Upper lobe of left lung (tissue), 6 donors: ENCODE measurements at regions not wholly inside any gene's neighbourhood (a gene's known extent, or its start where the extent isn't known, plus 50 kb on each side); places are given as distances from the start of the nearest gene placed in this dataset.

Source experiments
- ATAC-seq, 2 donors: fragments of 200-7000 bp; cut with Tn5 transposase; one replicate each; pipeline ENCODE4 v1.9.1; 2022; ENCODE audit warnings: mild to moderate bottlenecking in 2 of 2, moderate library complexity in 2 of 2; ENCODE audit not compliant: low FRiP score in 2 of 2
- DNase-seq, 2 donors: peaks; one replicate each; pipeline ENCODE4 v3.0.0-alpha.2; 2019 to 2020
- H3K27ac ChIP-seq, 4 donors: fragments of 200-600 bp; sonication (generic); one replicate each; pipeline ENCODE4 v1.5.1; 2016 to 2019
- H3K27me3 ChIP-seq, 4 donors: fragments of 200-600 bp; sonication (generic); one replicate each; pipeline ENCODE4 v1.5.1; 2017 to 2019
- H3K36me3 ChIP-seq, 4 donors: fragments of 200-600 bp; sonication (generic); one replicate each; pipeline ENCODE4 v1.5.1; 2016 to 2019
- H3K4me1 ChIP-seq, 4 donors: fragments of 200-600 bp; sonication (generic); one replicate each; pipeline ENCODE4 v1.5.1; 2018 to 2019
- H3K4me3 ChIP-seq, 4 donors: fragments of 200-600 bp; sonication (generic); one replicate each; pipeline ENCODE4 v1.5.1; 2017 to 2019; ENCODE audit warnings: mild to moderate bottlenecking in 2 of 4, moderate library complexity in 1 of 4
- H3K9me3 ChIP-seq, 4 donors: fragments of 200-600 bp; sonication (generic); one replicate each; pipeline ENCODE4 v1.5.1; 2018 to 2019
- CTCF ChIP-seq, 6 experiments: fragments of 450-650 bp in 4 of 6; fragments of 200-600 bp in 2 of 6; sonication (generic) in 2 of 6; IDR thresholded peaks; one replicate each; pipeline ENCODE4 v1.5.1; 2016 to 2019; ENCODE audit warnings: antibody characterized with exemption in 6 of 6
- EP300 ChIP-seq, 4 donors: sonication (generic); formaldehyde crosslinking; IDR thresholded peaks; one replicate each; pipeline ENCODE4 v1.5.1; 2017; ENCODE audit warnings: antibody characterized with exemption in 4 of 4, control low read depth in 2 of 4
- POLR2A ChIP-seq, 4 donors: fragments of 450-650 bp; IDR thresholded peaks; one replicate each; pipeline ENCODE4 v1.5.1; 2016 to 2017; ENCODE audit warnings: antibody characterized with exemption in 4 of 4, mild to moderate bottlenecking in 2 of 4
- POLR2AphosphoS5 ChIP-seq, 2 donors: sonication (generic); formaldehyde crosslinking; IDR thresholded peaks; one replicate each; pipeline ENCODE4 v1.5.1; 2017; ENCODE audit warnings: antibody characterized with exemption in 2 of 2
- WGBS, 2 donors: methylation state at CpG; one replicate each; pipeline ENCODE4 v1.1.5; 2017 to 2018; 5-methylcytosine and 5-hydroxymethylcytosine counted together
- donor health status: DM: no; HTN: no; CAD: no; lungs with moderate emphysema.
- donor health status: DM: no; HTN: yes; CAD: no; lungs with severe emphysema.

GRCh38 chr5:145166110-145166509 lies 669.0 kb downstream of the PRELID2 start:
- no peak overlapping the region for H3K27ac ChIP-seq
- TF ChIP-seq EP300 (IDR thresholded peaks at IDR 0.05), result no peak
- no peak for TF ChIP-seq POLR2A (IDR thresholded peaks at IDR 0.05)
- TF ChIP-seq CTCF (IDR thresholded peaks at IDR 0.05), result no peak
- no peak for TF ChIP-seq POLR2AphosphoS5 (IDR thresholded peaks at IDR 0.05)
- H3K27me3 ChIP-seq, result no peaks in the 10 kb centered on the region
- no peaks in the 10 kb centered on the region for H3K9me3 ChIP-seq
- 80 to 83% methylated on average over 5 of the region's 5 CpGs for WGBS, 2 donors
- ATAC-seq (no peak), DNase-seq (no peak)
- H3K4me3 ChIP-seq, result no peak overlapping the region
- H3K36me3 ChIP-seq, result no peaks in the 10 kb centered on the region
- H3K4me1 ChIP-seq, result no peaks in the 10 kb centered on the region

GRCh38 chr5:145163876-145164275 lies 671.3 kb downstream of the PRELID2 start:
- WGBS, 2 donors, result 36 to 49% methylated on average over 3 of the region's 3 CpGs
- no peaks in the 10 kb centered on the region for H3K36me3 ChIP-seq
- ATAC-seq (no peak), DNase-seq (no peak)
- no peak overlapping the region for H3K27ac ChIP-seq
- no peaks in the 10 kb centered on the region for H3K4me1 ChIP-seq
- TF ChIP-seq POLR2A (IDR thresholded peaks at IDR 0.05) (no peak), POLR2AphosphoS5 (IDR thresholded peaks at IDR 0.05) (no peak), EP300 (IDR thresholded peaks at IDR 0.05) (no peak), CTCF (IDR thresholded peaks at IDR 0.05) (no peak)
- no peaks in the 10 kb centered on the region for H3K9me3 ChIP-seq
- H3K4me3 ChIP-seq, result no peak overlapping the region
- H3K27me3 ChIP-seq, result no peaks in the 10 kb centered on the region

DNA sequence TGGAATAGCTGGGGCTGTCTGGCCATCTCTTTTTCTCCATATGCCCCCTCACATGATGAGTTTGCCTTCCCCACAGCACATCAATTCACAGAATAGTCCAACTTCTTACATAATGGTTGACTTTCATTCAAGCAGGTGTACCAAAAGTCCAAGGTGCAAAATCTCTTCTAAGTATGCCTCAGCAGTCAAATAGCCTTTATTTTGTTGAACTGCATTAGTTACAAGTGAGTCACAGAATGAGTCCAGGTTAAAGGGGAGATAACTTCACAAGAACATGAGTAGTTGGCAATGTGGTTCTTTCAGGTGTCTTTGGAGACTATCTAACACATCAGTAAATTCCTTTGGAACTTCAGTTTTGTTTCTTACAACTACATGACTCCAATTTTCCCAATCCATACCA lies 672.5 kb downstream of the PRELID2 start:
- H3K27me3 ChIP-seq, result no peaks in the 10 kb centered on the region
- H3K4me3 ChIP-seq, result no peak overlapping the region
- H3K36me3 ChIP-seq, result no peaks in the 10 kb centered on the region
- no peaks in the 10 kb centered on the region for H3K9me3 ChIP-seq
- no peak for DNase-seq
- no peak overlapping the region for H3K27ac ChIP-seq
- no peaks in the 10 kb centered on the region for H3K4me1 ChIP-seq
- ATAC-seq, result no peak
- TF ChIP-seq POLR2AphosphoS5 (IDR thresholded peaks at IDR 0.05) (no peak), CTCF (IDR thresholded peaks at IDR 0.05) (no peak), EP300 (IDR thresholded peaks at IDR 0.05) (no peak), POLR2A (IDR thresholded peaks at IDR 0.05) (no peak)

DNA sequence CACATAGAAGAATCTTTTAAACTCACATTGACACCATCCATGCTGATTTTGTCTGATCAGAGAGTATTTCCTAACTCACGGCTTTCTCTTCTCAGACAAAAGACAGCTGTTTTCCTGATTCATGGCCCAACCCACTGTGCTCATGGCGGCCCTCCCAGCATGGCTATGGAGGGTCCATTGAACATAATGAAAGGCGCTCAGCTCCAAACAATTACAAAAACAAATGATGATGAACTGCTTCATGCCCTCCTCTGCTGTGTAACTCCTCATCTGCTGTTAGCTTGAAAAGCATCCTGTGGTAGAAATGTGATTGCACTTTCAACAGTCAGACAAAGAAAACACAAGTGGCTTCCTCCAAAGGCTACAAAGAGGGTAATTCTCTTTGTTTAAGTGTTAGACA lies 673.8 kb downstream of the PRELID2 start:
- no peak for ATAC-seq
- Histone ChIP-seq H3K27me3 (no peaks in the 10 kb centered on the region), H3K36me3 (no peaks in the 10 kb centered on the region)

More for the DNA sequence above, 673.8 kb downstream of the PRELID2 start:
- Histone ChIP-seq H3K4me3 (no peak overlapping the region), H3K9me3 (no peaks in the 10 kb centered on the region), H3K27ac (no peak overlapping the region), H3K4me1 (no peaks in the 10 kb centered on the region)
- DNase-seq, result no peak
- 65 to 67% methylated on average over 3 of the region's 3 CpGs for WGBS, 2 donors
- no peak for TF ChIP-seq CTCF (IDR thresholded peaks at IDR 0.05)
- TF ChIP-seq POLR2AphosphoS5 (IDR thresholded peaks at IDR 0.05), result no peak
- TF ChIP-seq POLR2A (IDR thresholded peaks at IDR 0.05), result no peak
- TF ChIP-seq EP300 (IDR thresholded peaks at IDR 0.05), result no peak
